GM12878 (cell line): ENCODE measurements at regions not wholly inside any gene's neighbourhood (a gene's known extent, or its start where the extent isn't known, plus 50 kb on each side); places are given as distances from the start of the nearest gene placed in this dataset.

Experiments used
- ATAC-seq: fragments of 200-7000 bp; cut with Tn5 transposase; 3 replicates; pipeline ENCODE4 v1.9.1; 2020; ENCODE audit warnings: mild to moderate bottlenecking, moderate library complexity
- BruUV-seq: library from RNA; stranded (reverse); fragments of 400-500 nt; replicated peaks from 2 replicates; lab custom pipeline; 2021; lab: Mats Ljungman, UMichigan
- CTCF ChIA-PET: fragments of 300-600 bp; sonication (Branson Sonifier 250); formaldehyde crosslinking; extraction: SDS; loops from one replicate; lab custom pipeline; 2021; ENCODE audit warnings: inconsistent platforms; lab: Yijun Ruan, JAX
- POLR2A ChIA-PET: fragments of 350-600 bp; formaldehyde crosslinking; extraction: SDS; loops from one replicate; lab custom pipeline; 2021; ENCODE audit warnings: inconsistent platforms; lab: Charles Lee
- RAD21 ChIA-PET: fragments of 300-600 bp; sonication (Branson Sonifier 250); formaldehyde crosslinking; loops from one replicate; lab custom pipeline; 2023; ENCODE audit warnings: antibody characterized with exemption; ENCODE audit not compliant: unreplicated experiment; lab: Charles Lee
- SMC1A ChIA-PET: fragments of 300-600 bp; sonication (Branson Sonifier 250); formaldehyde crosslinking; loops from one replicate; lab custom pipeline; 2023; ENCODE audit not compliant: unreplicated experiment, uncharacterized antibody; lab: Charles Lee
- DNase-seq: peaks from one replicate; pipeline ENCODE4 v3.0.0-alpha.2; 2011; ENCODE audit warnings: low read depth, low spot score
- FAIRE-seq: peaks from 3 replicates; lab custom pipeline; 2011; peaks lifted over from hg19 to GRCh38; lab: Jason Lieb, UNC
- H2AFZ ChIP-seq: 2 replicates; pipeline ENCODE4 v1.6.0; 2011; ENCODE audit warnings: low read depth, low read length, control low read depth; ENCODE audit not compliant: control insufficient read depth
- H3K27ac ChIP-seq: 2 replicates; pipeline ENCODE4 v1.5.1; 2011; ENCODE audit warnings: control low read depth; ENCODE audit not compliant: control insufficient read depth, insufficient read depth
- H3K27me3 ChIP-seq, 2 experiments: replicated peaks in 1 of 2; 2 replicates each; pipeline versions ENCODE4 v1.6.0 to v1.6.1; 2011; ENCODE audit warnings: low read length in 1 of 2; ENCODE audit not compliant: control insufficient read depth in 2 of 2, insufficient read depth in 2 of 2
- H3K36me3 ChIP-seq, 2 experiments: 2 replicates each; pipeline ENCODE4 v1.5.1; 2011; ENCODE audit warnings: low read length in 1 of 2; ENCODE audit not compliant: control insufficient read depth in 2 of 2, insufficient read depth in 2 of 2
- H3K4me1 ChIP-seq: 2 replicates; pipeline ENCODE4 v1.6.1; 2011; ENCODE audit warnings: mild to moderate bottlenecking, low read length, moderate library complexity, mixed read lengths; ENCODE audit not compliant: control insufficient read depth, insufficient read depth
- H3K4me2 ChIP-seq: 2 replicates; pipeline ENCODE4 v1.6.0; 2011; ENCODE audit warnings: control low read depth; ENCODE audit not compliant: control insufficient read depth, insufficient read depth
- H3K4me3 ChIP-seq: fragments of 200-600 bp; sonication (generic); 2 replicates; pipeline ENCODE4 v1.5.1; 2016
- H3K79me2 ChIP-seq: 2 replicates; pipeline ENCODE4 v1.6.0; 2011; ENCODE audit warnings: low read length; ENCODE audit not compliant: control insufficient read depth, insufficient read depth
- H3K9ac ChIP-seq: 2 replicates; pipeline ENCODE4 v1.8.0; 2011; ENCODE audit warnings: low read length, control low read depth, mixed read lengths; ENCODE audit not compliant: control insufficient read depth, insufficient read depth
- H3K9me3 ChIP-seq: replicated peaks from 3 replicates; pipeline ENCODE4 v1.5.1; 2011; ENCODE audit warnings: mild to moderate bottlenecking, low read length; ENCODE audit not compliant: control insufficient read depth, insufficient read depth
- H4K20me1 ChIP-seq: 2 replicates; pipeline ENCODE4 v1.6.0; 2011; ENCODE audit not compliant: control insufficient read depth, insufficient read depth
- BRCA1 ChIP-seq: IDR thresholded peaks from 2 replicates; pipeline ENCODE4 v1.6.1; 2011; ENCODE audit warnings: low read depth, low read length, improper control_type of control experiment
- CEBPZ ChIP-seq: fragments of 150-350 bp; IDR thresholded peaks from 2 replicates; pipeline ENCODE4 v1.6.1; 2016; ENCODE audit warnings: low read depth, low read length
- ELK1 ChIP-seq: IDR thresholded peaks from 2 replicates; pipeline ENCODE4 v1.6.1; 2012; ENCODE audit warnings: low read depth, low read length, improper control_type of control experiment
- MEF2A ChIP-seq: IDR thresholded peaks from 2 replicates; pipeline ENCODE4 v1.6.1; 2011; ENCODE audit warnings: low read depth, mild to moderate bottlenecking, low read length, moderate library complexity; ENCODE audit not compliant: insufficient read depth
- NR2C1 ChIP-seq: fragments of 450-650 bp; IDR thresholded peaks from 2 replicates; pipeline ENCODE4 v1.6.1; 2017; ENCODE audit warnings: antibody characterized with exemption, mild to moderate bottlenecking, moderate library complexity
- RBBP5 ChIP-seq: fragments of 200-600 bp; sonication (generic); conservative IDR thresholded peaks from 2 replicates; pipeline ENCODE4 v1.6.1; 2016
- RELA ChIP-seq: fragments of 450-650 bp; IDR thresholded peaks from 2 replicates; pipeline ENCODE4 v1.8.0; 2014; ENCODE audit warnings: borderline replicate concordance; ENCODE audit not compliant: partially characterized antibody
- TCF3 ChIP-seq: IDR thresholded peaks from 2 replicates; pipeline ENCODE4 v1.6.1; 2012; ENCODE audit warnings: low read depth, mild to moderate bottlenecking, low read length, borderline replicate concordance; ENCODE audit not compliant: insufficient read depth
- ZNF24 ChIP-seq: fragments of 450-650 bp; IDR thresholded peaks from 2 replicates; pipeline ENCODE4 v1.6.1; 2017; ENCODE audit warnings: antibody characterized with exemption, mild to moderate bottlenecking
- ZNF592 ChIP-seq: fragments of 450-650 bp; IDR thresholded peaks from 2 replicates; pipeline ENCODE4 v1.6.1; 2017; ENCODE audit warnings: mild to moderate bottlenecking, moderate library complexity
- WGBS: methylation state at CpG from one replicate; pipeline ENCODE4 v1.1.6; 2016; ENCODE audit warnings: low lambda C conversion rate; ENCODE audit not compliant: insufficient replicate concordance, insufficient coverage; ENCODE audit errors: missing lambda C conversion rate; 5-methylcytosine and 5-hydroxymethylcytosine counted together
- in situ Hi-C: fragments of 300-500 bp; cut with MboI; formaldehyde crosslinking; loops from 9 replicates; pipeline ENCODE4 v1.14.3; 2018; ENCODE audit warnings: mixed read lengths
- intact Hi-C: fragments of 100-400 bp; cut with micrococcal nuclease; formaldehyde crosslinking; loops from one replicate; pipeline ENCODE4 v1.14.2; 2022; ENCODE audit not compliant: unreplicated experiment

- intact Hi-C loops = no loop called here
- 4% methylated on average over 2 of the region's 2 CpGs for WGBS
- ChIA-PET CTCF (no interaction called here), POLR2A (no interaction called here), RAD21 (no interaction called here), SMC1A (no interaction called here)
- no peak for ATAC-seq
- H4K20me1 ChIP-seq = no peaks in the 10 kb centered on the region
- no peak overlapping the region for H3K27ac ChIP-seq
- H3K9ac ChIP-seq = no peak overlapping the region
- no peaks in the 10 kb centered on the region for H3K36me3 ChIP-seq
- H3K4me3 ChIP-seq = no peak overlapping the region
- H3K27me3 ChIP-seq = no peaks in the 10 kb centered on the region
- BruUV-seq = no TSS peak
- no peak overlapping the region for H2AFZ ChIP-seq
- no peak for FAIRE-seq
- no peak for DNase-seq
- no peaks in the 10 kb centered on the region for H3K9me3 ChIP-seq
- in situ Hi-C loops = no loop called here
- TF ChIP-seq ELK1 = no peak
- no peak for TF ChIP-seq BRCA1
- no peak for TF ChIP-seq MEF2A
- TF ChIP-seq TCF3 = no peak
- TF ChIP-seq RELA = no peak
- no peak for TF ChIP-seq ZNF24
- TF ChIP-seq CEBPZ = no peak
- no peak for TF ChIP-seq RBBP5
- no peak for TF ChIP-seq ZNF592
- TF ChIP-seq NR2C1 = no peak
- H3K79me2 ChIP-seq = no peaks in the 10 kb centered on the region
- H3K4me2 ChIP-seq = no peak overlapping the region
- no peaks in the 10 kb centered on the region for H3K4me1 ChIP-seq
These were observed 324.5 kb upstream of the RPS6KA3 start for GRCh38 chrX:20591246-20591645.
